ENCODE measurements at regions not wholly inside any gene's neighbourhood (a gene's known extent, or its start where the extent isn't known, plus 50 kb on each side); places are given as distances from the start of the nearest gene placed in this dataset.

DNA sequence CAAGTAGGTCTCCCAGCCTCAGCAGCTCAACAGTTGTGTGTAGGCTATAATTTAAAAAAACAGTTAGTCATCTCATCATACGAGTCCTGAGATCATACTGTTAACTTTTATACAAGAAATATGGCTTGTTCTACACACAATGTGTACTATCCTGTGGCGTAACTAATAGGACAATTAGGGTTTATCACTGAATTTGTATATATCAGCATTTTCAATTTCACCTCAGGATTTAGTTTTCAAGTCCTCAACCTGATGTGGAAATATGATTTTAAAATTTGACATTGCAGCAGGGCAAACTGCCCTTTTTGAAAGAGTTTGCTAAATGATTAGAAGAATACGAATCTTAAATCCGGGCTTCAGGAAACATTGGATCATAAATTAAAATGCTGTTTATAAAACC, 237.2 kb upstream of the CTBP2 start:
- DNase-seq, result no peak

DNA sequence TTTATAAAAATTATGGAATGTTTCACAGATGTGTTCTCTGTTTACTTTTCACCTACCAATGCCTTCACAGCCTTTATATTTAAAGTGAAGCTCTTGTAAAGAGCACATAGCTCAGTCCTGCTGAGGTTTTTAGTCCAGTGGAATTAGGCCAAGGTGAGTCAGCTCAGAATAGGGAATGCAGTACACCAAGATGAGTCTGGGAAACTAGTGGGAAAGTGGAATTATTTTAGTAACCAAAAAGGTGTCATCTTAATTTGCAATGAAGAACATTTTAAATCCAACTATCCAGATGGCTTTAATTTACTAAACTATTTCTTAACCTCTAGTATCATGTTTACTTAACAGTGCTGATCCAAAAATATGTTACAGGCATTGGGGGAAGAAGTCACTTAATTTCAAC, 236.3 kb upstream of the CTBP2 start:
- DNase-seq, result peak; percentile 68

DNA sequence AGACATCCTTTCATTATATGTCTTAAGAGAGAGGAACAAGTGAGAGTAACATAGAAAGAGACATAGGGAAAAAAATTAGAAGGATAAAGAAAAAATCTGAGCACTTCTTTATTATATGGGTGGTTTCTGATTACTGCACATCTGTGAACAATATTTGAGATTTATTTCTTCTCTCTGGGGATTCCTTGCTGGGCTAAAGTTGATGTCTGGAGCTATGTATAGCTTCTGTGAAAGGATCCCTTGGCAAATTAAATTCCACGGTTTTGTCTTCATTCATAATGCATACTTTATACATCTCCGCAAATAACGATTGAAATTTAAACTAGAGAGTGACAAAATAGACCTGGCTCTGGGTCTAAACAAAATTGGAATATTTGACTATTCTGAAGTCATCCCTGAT, 232.2 kb upstream of the CTBP2 start:
- DNase-seq, result peak; percentile 69

DNA sequence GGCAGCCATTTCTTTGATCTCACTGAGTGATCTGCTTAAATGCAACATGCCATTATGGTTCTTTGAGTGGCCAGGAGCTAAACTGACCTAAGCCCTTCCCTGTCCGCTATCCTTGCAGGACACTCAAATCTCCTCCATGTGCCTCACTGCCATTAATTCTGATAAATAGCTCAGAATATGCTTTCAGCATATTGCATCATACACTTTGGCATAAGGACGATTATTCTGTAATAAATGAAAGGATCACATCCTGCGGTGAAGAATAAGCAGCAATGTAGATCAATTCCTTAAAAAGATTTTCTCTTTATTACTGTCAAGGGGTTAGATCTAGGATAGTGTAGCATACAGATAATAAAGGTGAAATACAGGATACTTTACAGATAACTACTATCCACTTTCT, 231.8 kb upstream of the CTBP2 start:
- DNase-seq, result peak; percentile 58

DNA sequence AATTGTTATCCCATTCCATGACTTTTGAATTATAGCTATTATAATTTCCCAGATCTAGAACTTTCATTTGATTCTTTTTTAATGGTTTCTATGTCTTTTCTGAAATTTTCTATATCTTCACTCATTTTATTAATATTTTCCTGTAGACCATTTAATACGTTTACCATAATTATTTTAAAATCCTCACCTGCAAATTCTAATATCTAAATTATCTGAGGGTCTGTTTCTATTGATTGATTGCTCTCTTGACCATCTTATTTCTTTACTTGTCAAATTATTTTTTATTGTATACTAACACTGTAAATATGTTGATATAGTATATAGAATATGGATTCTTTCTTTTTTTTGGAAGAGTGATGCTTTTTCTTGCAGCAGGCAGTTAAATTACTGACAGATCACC, 229.3 kb upstream of the CTBP2 start:
- no peak for DNase-seq

DNA sequence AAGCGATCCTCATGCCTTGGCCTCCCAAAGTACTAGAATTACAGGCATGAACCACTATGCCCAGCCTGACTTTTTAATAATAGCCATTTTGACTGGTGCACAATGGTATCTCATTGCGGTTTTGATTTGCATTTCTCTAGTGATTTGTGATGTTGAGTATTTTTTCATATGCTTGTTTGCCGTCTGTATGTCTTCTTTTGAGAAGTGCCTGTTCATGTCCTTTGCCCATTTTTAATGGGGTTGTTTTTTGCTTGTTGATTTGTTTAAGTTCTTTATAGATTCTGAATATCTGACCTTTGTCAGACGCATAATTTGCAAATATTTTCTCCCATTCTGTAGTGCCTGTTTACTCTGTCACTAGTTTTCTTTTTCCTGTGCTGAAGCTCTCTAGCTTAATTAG, 219.2 kb upstream of the CTBP2 start:
- DNase-seq, result no peak

DNA sequence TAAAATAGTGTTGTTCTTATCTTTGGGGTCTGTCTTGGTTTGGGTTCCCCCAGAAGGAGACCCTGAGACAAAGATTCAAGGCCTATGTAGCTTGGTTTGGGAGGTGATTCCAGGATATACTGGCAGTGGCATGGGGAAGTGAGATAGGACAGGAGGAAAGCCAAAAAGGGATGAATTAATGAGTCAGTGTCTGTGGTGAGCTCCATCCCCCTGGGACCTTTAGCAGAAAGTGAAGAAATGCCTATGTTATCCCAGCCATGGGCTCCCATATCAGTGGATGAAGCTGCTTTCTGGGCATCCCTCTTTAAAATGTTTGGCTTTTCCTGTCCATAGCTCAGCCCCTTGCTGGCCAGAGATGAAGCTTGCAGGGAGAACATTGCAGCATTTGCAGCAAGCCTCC, 217.0 kb upstream of the CTBP2 start:
- DNase-seq, result peak; percentile 80

DNA sequence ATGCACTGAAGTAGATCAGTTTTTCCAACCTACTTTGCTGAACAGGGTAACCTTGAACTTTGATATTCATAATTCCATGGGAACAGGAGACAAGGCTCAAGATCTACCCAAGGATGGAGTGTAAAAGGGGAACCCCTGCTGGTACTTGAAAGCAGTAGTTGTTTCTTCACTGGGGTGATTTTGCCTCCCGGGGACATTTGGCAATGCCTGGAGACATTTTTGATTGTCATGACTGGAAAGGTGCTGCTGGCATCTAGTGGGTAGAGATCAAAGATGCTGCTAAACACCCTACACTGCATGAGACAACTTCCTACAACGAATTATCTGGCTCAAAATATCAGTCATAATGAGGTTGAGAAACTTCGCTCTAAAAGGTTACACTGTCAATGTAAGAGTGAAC, 214.8 kb upstream of the CTBP2 start:
- no peak for DNase-seq

DNA sequence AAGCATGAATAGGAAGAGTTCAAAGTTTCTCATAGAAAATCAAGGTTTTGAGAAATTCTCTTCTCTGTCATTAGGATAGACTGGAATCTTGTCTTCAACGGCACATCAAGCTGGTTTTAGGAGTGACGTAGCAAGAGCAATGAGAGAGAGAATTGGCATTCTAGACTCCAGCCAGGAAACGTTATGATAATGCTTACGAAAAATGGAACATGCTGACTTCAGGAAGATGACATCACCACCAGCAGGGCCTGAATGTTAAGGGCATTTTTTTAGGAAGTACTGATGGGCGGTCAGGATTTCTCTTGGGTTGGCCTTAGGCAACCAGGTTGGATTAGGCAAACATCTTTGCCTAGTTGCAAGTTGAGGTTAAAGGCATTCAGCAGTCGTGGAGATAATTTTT, 213.2 kb upstream of the CTBP2 start:
- no peak for DNase-seq

DNA sequence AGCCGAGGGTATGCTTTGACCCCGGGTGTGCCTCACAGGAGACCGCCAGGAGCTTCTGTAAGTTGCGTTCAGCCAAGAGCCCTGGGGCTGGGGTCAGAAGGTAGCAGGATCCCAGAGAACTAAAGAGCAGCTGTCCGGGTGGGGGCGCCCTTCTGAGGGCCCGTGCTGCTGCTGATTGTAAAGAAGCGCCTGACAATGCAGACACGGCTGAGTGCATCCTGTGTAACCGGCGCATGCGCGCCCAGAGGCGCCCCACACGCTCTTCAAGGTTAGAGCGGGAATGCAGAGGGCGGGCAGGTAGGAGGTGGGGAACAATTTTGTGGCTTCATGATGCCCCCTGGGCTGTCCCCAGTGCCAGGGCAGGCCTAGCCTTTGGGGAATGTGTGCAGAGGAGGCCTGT, 210.2 kb upstream of the CTBP2 start:
- DNase-seq, result no peak

DNA sequence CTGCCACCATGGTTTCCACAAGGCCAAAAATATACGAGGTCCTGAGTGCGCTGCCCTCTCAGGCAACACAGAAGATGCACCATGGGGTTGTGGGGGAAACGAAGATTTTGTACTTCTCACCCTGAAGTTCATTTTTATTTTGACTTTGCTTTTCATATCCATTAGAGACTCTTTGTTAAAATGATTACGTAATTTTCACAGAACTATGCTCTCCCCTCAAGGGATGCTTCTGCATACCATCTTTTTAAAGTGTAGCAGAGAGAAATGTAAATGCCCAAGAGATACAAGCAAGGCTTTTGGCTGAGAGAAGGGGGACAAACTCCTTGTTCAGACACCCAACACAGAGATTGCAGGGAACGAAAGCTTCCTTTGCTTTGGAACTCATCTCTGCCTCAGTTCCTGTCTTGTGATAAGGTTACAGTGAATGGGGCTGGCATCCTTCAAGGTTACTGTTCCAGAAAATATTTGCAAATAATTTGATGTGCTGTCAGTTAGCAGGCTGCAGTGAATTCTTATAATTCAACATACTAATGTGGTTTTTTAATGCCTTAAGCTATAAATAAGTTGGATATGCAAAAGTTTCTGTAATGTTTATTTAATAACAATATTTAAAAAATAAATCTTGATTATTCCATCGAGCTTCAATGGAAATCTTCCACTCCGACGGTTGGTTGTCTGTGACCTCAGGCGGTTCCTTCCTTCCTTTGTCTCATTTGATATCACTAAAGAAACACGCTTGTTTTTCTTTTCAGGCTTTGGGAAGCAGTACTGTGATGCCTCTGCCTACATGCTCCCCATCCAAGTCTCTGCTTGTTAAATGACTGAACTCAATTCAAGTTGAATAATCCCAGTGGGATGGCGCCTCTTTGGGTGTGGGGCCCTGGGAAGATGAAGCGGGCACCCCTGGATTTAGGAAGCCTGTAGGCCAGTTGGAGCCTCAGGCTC, 209.3 kb upstream of the CTBP2 start:
- DNase-seq, result no peak

DNA sequence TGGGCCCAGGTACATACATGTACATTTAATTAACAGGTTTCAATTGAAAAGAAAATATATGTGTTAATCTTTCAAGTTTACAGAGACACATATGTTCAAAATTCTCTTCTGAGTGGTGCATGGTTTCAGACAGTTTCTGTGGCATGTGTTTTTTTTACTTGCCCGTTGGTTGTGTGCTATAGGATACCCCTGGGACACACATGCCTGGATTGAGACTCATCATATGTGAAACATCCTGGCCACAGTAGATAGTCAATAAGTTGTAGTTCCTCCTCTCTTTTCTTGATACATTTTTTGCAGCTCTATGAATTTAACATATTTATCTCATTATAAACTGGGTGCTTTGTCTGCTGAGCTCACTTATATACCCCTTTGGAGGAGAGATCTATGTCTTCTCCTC, 207.8 kb upstream of the CTBP2 start:
- peak; percentile 80 for DNase-seq

DNA sequence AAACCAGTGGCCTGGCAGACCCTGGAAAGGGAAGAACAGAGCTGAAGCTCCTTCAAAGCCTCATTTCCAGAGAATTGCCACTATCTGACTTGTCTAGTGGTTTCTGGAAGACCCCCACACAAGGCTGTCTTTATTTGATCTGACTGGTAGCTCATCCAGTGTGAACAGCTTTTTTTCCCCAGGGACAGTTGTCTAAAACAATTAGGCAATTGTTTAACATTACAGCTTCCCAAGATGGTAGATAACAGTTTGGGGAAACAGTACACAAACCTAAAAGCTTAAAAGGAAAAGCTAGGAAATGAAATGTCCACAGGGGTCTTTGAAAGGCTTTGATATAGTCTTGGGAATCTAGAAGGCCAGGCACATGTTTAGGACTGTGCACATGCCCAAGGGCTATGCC, 203.4 kb upstream of the CTBP2 start:
- no peak for DNase-seq

DNA sequence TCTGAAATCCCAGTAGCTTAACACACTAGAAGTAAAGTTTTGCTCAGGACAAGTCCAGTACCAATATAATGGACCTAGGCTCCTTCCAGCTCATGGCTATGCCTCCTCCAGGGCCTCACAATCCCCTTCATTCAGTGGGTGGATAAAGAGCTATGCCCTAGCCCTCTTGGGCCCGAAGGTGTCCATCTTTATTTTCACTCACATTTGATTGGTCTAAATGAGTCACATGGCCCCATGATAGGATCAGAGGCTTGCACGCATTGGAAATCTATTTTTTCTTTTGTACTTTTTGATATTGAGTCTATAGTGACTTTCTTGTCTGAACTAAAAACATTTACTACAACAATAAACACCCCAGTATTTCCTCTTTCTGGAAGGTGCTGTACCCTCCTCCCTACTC, 202.6 kb upstream of the CTBP2 start:
- no peak for DNase-seq

DNA sequence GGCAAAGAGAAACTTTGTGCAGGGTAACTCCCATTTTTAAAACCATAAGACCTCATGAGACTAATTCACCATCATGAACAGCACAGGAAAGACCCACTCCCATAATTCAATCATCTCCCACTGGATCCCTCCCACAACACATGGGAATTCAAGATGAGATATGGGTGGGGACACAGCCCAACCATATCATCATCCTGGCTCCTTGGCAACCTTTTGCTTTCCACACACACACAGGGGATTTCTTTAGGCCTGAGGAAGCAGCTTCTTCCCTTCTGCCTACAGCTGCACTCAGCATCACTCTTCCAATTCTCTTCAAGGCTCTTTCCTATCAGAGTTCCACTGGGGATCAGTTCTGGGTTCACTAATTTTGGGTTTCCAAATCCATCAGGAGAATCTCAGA, 199.0 kb upstream of the CTBP2 start:
- no peak for DNase-seq

DNA sequence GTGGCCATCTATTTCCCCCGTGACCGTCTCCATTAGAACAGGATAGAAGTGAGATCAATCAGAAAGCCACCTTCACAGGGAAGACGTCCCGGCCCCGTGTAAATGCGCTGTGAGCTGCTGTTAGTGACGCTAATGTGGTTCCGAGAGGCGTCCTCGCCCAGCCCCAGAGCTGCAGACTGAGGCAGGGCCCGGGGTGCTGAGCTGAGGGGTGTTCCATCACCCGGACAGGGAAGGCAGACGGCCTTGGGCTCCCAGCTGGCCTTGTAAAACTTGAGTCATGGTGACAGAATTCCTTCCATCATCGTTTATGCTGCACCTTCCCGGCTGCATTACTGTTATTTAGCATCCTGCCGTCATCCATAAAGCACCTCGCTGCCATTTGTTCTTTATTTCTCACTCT, 195.3 kb upstream of the CTBP2 start:
- no peak for DNase-seq

DNA sequence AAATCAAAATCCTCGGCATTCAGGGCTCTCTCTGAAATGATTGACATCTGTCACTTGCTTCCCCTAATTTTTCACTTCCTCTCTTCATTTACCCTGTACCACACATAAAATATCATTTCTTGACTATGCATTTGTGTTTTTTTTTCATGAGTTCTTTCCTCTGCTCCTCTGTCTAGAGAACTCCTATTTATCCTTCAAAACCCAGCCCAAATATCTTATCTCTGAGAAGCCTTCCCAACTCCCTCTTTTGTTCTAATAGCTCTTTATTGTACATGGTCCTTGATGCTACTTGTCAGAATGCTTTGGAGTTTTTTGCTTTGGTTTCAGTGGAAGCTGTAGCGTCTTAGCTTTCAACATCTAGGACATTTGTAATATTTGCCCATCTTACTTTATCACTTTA, 190.2 kb upstream of the CTBP2 start:
- DNase-seq, result no peak

DNA sequence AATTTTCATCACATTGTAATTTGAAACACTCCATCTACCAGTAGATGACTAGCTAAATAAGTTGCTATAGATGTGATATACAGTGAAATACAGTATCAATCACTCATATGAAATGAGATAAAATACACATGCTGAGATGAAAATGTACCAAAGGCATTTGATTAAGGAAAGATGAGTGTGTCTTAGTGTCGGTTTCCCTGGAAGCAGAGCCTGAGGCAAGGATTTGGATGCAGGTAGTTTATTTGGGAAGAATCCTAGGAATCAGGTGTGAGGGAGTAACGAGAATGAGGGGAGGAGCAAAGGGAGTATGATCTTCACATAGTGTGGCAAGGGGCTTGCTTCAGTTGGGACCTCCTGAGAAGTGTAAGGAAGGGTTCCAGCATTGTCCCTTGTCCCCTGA, 188.2 kb upstream of the CTBP2 start:
- DNase-seq, result no peak

DNA sequence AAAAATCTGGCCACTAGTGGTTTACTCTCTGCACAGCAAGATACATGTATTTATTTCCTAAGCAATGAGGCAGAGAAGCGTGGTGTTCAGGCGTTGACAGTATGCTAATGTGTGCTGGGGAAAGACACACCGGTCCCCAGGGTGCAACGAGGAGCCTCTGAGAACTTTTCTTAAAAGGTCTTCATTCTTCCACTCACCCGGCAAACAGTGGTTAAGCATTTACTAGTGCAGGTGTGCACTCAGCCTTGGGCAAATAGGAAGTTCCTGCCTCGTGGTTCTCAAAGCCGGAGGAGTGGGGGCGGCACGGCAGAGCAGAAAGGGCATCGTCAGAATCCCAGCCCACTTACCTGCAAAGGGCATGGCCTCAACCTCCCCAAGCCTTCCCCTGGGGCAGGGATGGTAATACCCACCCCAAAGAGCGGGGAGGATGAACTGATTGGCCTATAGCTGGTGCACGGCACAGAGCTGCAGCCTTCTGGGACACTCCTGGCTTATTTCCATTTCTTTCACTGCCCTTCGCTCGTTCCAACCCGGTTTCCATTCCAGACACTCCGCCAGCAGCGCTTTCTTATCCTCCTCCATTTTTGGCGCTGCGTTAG, 184.3 kb upstream of the CTBP2 start:
- no peak for DNase-seq

DNA sequence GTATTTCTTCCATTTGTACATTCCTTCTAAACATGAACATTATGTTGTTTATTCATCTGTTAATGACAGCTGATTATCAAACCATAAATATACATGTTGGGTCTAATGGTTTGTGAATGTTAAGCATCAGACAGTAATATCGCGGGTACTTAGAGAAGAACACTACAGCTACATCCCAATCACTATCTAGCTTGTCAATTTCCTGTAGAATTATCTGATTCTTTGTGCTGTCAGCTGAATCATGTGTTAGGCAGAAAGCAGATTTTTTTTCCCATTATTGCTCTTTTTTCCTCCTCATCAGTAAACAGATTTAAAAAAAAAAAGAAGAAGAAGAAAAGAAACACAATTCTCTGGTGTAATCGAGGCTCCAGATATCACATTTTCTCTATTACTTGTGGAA, 183.6 kb upstream of the CTBP2 start:
- no peak for DNase-seq

DNA sequence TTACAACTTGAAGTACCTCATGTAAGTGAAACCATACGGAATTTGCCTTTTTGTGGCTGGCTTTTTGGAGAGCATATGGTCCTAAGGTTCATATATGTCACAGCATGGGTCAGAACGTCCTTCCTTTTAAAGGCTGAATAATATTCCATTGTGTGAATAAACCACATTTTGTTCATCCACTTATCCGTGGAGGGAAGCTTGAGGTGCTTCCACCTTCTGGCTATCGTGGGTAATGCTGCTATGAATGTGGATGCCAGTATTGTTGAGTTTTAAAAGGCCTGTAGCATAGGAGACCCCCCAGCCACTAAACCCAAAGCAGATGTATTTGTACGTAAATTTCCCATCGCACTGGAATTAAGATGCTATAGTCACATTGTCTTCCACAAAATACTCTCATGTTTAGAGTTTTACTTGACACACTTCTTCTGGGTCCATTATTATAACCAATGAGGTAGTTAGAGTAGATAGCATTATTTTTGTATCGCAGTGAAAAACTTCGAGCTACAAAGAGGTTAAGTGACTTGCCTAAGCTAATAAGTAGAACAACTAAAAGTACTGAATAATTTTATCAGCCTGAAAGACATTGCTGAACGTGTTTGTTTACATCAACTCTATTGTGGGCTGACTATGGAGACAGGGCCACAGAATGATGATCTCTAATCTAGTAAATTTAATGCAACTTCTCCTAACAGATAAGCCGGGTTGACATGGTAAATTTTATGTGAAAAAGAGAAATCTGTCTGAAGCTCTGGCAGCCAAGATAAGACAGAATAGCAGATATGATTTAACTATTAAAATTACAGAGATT, 183.0 kb upstream of the CTBP2 start:
- DNase-seq, result peak; percentile 25

DNA sequence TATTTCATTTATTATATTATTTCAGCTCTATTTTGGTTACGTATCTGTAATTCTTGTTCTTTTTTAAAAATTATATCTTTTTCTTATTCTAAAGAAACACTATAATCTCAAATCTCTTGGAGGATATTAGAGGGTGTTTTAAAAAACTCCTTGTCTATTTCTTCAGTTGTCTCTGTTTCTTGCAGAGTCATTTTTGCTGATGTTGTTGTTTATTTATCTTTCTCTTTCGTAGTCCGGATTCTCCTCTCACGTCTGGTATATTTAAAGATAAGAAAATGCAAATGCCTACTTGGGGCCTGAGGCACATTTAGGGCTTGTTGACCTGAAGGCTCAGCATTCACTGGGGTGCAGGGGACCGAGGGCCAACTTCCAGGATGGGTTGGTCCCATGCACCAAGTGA, 181.2 kb upstream of the CTBP2 start:
- DNase-seq, result no peak

DNA sequence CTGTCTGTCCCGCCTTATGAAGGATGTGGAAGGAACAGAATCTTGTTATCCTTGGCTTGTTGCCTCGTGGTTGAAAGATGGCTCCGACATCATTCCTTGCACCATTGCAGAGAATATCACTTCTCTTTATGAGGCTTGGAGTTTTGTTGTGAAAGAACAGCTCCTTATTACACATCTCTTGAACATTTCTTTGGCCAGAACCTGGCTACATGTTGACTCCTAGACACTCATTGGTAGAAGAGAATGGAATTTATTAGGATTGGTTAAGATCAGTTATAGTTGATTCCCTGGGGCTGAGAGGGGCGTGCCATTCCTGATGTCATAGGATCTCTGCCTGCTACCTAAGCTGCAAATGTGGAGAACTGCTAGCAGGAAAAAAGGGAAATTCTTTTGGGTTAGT, 180.5 kb upstream of the CTBP2 start:
- DNase-seq, result peak; percentile 43

DNA sequence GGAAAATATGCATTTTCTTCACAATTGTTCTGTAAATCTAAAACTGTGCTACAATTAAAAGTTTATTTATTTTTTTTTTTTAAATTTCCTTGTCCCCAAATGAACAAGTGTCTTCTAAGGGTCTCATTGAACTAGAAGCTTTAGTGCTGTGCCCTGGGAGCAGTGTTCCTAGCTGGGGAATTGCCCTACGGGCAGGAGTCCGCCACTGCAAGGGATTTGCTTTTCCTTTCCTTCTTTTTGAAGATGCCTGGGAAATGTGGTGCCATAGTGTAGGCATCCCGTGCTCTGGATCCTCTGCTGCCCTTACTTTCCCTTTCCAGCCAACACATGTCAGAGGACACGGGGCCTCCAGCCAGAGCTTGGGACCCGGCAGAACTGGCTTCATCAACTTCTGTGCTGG, 177.1 kb upstream of the CTBP2 start:
- no peak for DNase-seq

All from fibroblast of skin of scalp (primary cell).